NCI-H2227 treated with DMSO at 0.1 percent for 48 hours (cell line): ENCODE measurements at regions not wholly inside any gene's neighbourhood (a gene's known extent, or its start where the extent isn't known, plus 50 kb on each side); places are given as distances from the start of the nearest gene placed in this dataset.

Experiments used
- DNase-seq: peaks from one replicate; lab custom pipeline; 2025; lab: John Stamatoyannopoulos, UW

GRCh38 chr22:47569389-47570299 is 807.2 kb downstream of the TBC1D22A start:
- DNase-seq = no peak

GRCh38 chr22:47568700-47569099 is 806.2 kb downstream of the TBC1D22A start:
- no peak for DNase-seq

GRCh38 chr22:47567126-47568090 is 805.0 kb downstream of the TBC1D22A start:
- DNase-seq = no peak

- DNase-seq = no peak
These were observed 804.0 kb downstream of the TBC1D22A start for GRCh38 chr22:47566491-47566890.

- no peak for DNase-seq
These were observed 803.2 kb downstream of the TBC1D22A start for GRCh38 chr22:47565607-47566006.

GRCh38 chr22:47564651-47565434 is 802.4 kb downstream of the TBC1D22A start:
- DNase-seq = no peak

- no peak for DNase-seq
These were observed 801.7 kb downstream of the TBC1D22A start for GRCh38 chr22:47564158-47564450.

- no peak for DNase-seq
These were observed 801.1 kb downstream of the TBC1D22A start for GRCh38 chr22:47563406-47564157.

GRCh38 chr22:47561766-47562165 is 799.3 kb downstream of the TBC1D22A start:
- DNase-seq = no peak

- no peak for DNase-seq
These were observed 798.7 kb downstream of the TBC1D22A start for GRCh38 chr22:47561115-47561675.

- no peak for DNase-seq
These were observed 796.6 kb downstream of the TBC1D22A start for GRCh38 chr22:47558828-47559700.

GRCh38 chr22:47556473-47556872 is 794.0 kb downstream of the TBC1D22A start:
- DNase-seq = no peak

GRCh38 chr22:47553436-47553835 is 791.0 kb downstream of the TBC1D22A start:
- no peak for DNase-seq

GRCh38 chr22:47552541-47553205 is 790.2 kb downstream of the TBC1D22A start:
- no peak for DNase-seq

GRCh38 chr22:47552024-47552423 is 789.6 kb downstream of the TBC1D22A start:
- DNase-seq = no peak

GRCh38 chr22:47551431-47551775 is 789.0 kb downstream of the TBC1D22A start:
- no peak for DNase-seq

- no peak for DNase-seq
These were observed 788.3 kb downstream of the TBC1D22A start for GRCh38 chr22:47550524-47551430.

GRCh38 chr22:47549741-47550340 is 787.4 kb downstream of the TBC1D22A start:
- DNase-seq = no peak
